ENCODE measurements at regions not wholly inside any gene's neighbourhood (a gene's known extent, or its start where the extent isn't known, plus 50 kb on each side); places are given as distances from the start of the nearest gene placed in this dataset.

- H3K4me3 Mint-ChIP-seq, result no peak overlapping the region
- no peaks in the 10 kb centered on the region for H3K4me1 ChIP-seq (ENCODE audit: control insufficient read depth in 2 of 2, insufficient read depth in 2 of 2, low read length in 2 of 2)
- intact Hi-C loops (cut with micrococcal nuclease), result no loop called here
- no peaks in the 10 kb centered on the region for H3K36me3 ChIP-seq (ENCODE audit: control insufficient read depth in 2 of 3, insufficient read depth in 3 of 3, low read length in 3 of 3)
- DNase-seq (no peak), ATAC-seq (no peak)
- H3K27me3 Mint-ChIP-seq, result peaks cover 0 to 18% (median 5%) of the 10 kb centered on the region in 5 donors
- no peaks in the 10 kb centered on the region for H3K9me3 Mint-ChIP-seq
- H3K9me3 ChIP-seq (ENCODE audit: control insufficient read depth in 2 of 3, low read length in 3 of 3), result no peaks in the 10 kb centered on the region
- no peaks in the 10 kb centered on the region for H3K4me1 Mint-ChIP-seq
- POLR2A ChIA-PET, result no interaction called here
- no peak overlapping the region for H3K27ac Mint-ChIP-seq
- CTCF ChIA-PET, result no interaction called here
- H3K27ac ChIP-seq (ENCODE audit: low read depth, low read length), result no peak overlapping the region
- H3K27me3 ChIP-seq (ENCODE audit: control insufficient read depth in 2 of 2, insufficient read depth in 2 of 2, low read length in 2 of 2), result no peaks in the 10 kb centered on the region
- no peaks in the 10 kb centered on the region for H3K36me3 Mint-ChIP-seq
- H3K4me3 ChIP-seq (ENCODE audit: low read length), result no peak overlapping the region
These were observed 109.8 kb upstream of the PALS2 start for GRCh38 chr7:24463474-24463873.

DNA sequence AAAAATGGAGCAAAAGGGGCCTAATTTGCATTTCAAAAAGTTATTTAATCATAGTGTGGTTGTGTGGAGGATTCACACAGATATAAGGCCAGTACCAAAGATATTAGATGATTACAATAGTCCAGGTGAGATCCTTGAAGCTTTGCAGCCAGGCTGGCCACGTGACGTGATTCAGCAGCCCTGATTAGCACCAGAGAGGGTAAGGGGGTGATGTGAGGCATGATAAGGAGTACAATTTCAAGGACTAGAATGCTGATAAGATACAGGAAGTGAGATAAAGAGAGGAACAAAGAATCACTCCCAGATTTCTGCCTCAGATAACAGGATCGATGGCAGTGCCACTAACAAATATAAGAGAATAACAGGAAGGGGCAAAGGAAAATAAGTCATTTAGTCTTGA, 108.4 kb upstream of the PALS2 start:
- no peak overlapping the region for H3K4me3 Mint-ChIP-seq
- H3K9me3 Mint-ChIP-seq, result no peaks in the 10 kb centered on the region
- H3K36me3 ChIP-seq (ENCODE audit: control insufficient read depth in 2 of 3, insufficient read depth in 3 of 3, low read length in 3 of 3), result no peaks in the 10 kb centered on the region
- CTCF ChIA-PET, result no interaction called here
- no peak overlapping the region for H3K27ac Mint-ChIP-seq
- H3K4me1 Mint-ChIP-seq, result no peaks in the 10 kb centered on the region
- DNase-seq (no peak), ATAC-seq (no peak)
- H3K4me3 ChIP-seq (ENCODE audit: low read length), result no peak overlapping the region
- peaks cover 0 to 17% (median 0%) of the 10 kb centered on the region in 5 donors for H3K27me3 Mint-ChIP-seq
- no peaks in the 10 kb centered on the region for H3K27me3 ChIP-seq (ENCODE audit: control insufficient read depth in 2 of 2, insufficient read depth in 2 of 2, low read length in 2 of 2)
- no peak overlapping the region for H3K27ac ChIP-seq (ENCODE audit: low read depth, low read length)
- no peaks in the 10 kb centered on the region for H3K9me3 ChIP-seq (ENCODE audit: control insufficient read depth in 2 of 3, low read length in 3 of 3)
- no peaks in the 10 kb centered on the region for H3K4me1 ChIP-seq (ENCODE audit: control insufficient read depth in 2 of 2, insufficient read depth in 2 of 2, low read length in 2 of 2)
- H3K36me3 Mint-ChIP-seq, result no peaks in the 10 kb centered on the region
- intact Hi-C loops (cut with micrococcal nuclease), result no loop called here
- POLR2A ChIA-PET, result no interaction called here

- no peaks in the 10 kb centered on the region for H3K4me1 ChIP-seq (ENCODE audit: control insufficient read depth in 2 of 2, insufficient read depth in 2 of 2, low read length in 2 of 2)
- H3K9me3 ChIP-seq (ENCODE audit: control insufficient read depth in 2 of 3, low read length in 3 of 3), result no peaks in the 10 kb centered on the region
- no peak overlapping the region for H3K4me3 ChIP-seq (ENCODE audit: low read length)
- intact Hi-C loops (cut with micrococcal nuclease), result no loop called here
- DNase-seq, result no peak
- no peak overlapping the region for H3K27ac ChIP-seq (ENCODE audit: low read depth, low read length)
- no peak for ATAC-seq
- H3K4me1 Mint-ChIP-seq, result no peaks in the 10 kb centered on the region
- no peak overlapping the region for H3K4me3 Mint-ChIP-seq
- H3K36me3 ChIP-seq (ENCODE audit: control insufficient read depth in 2 of 3, insufficient read depth in 3 of 3, low read length in 3 of 3), result no peaks in the 10 kb centered on the region
- H3K27ac Mint-ChIP-seq, result no peak overlapping the region
- ChIA-PET POLR2A (no interaction called here), CTCF (no interaction called here)
- H3K27me3 Mint-ChIP-seq, result peaks cover 0 to 22% (median 0%) of the 10 kb centered on the region in 5 donors
- no peaks in the 10 kb centered on the region for H3K9me3 Mint-ChIP-seq
- no peaks in the 10 kb centered on the region for H3K36me3 Mint-ChIP-seq
- no peaks in the 10 kb centered on the region for H3K27me3 ChIP-seq (ENCODE audit: control insufficient read depth in 2 of 2, insufficient read depth in 2 of 2, low read length in 2 of 2)
These were observed 107.0 kb upstream of the PALS2 start for GRCh38 chr7:24466168-24466768.

GRCh38 chr7:24469118-24469517, 104.1 kb upstream of the PALS2 start:
- no peak for ATAC-seq
- CTCF ChIA-PET, result no interaction called here
- H3K4me1 Mint-ChIP-seq, result no peaks in the 10 kb centered on the region
- H3K4me3 Mint-ChIP-seq, result no peak overlapping the region
- POLR2A ChIA-PET, result no interaction called here
- H3K27ac ChIP-seq (ENCODE audit: low read depth, low read length), result no peak overlapping the region
- no peak for DNase-seq
- no peak overlapping the region for H3K27ac Mint-ChIP-seq
- no peaks in the 10 kb centered on the region for H3K4me1 ChIP-seq (ENCODE audit: control insufficient read depth in 2 of 2, insufficient read depth in 2 of 2, low read length in 2 of 2)
- intact Hi-C loops (cut with micrococcal nuclease), result no loop called here
- H3K27me3 ChIP-seq (ENCODE audit: control insufficient read depth in 2 of 2, insufficient read depth in 2 of 2, low read length in 2 of 2), result no peaks in the 10 kb centered on the region
- H3K9me3 Mint-ChIP-seq, result no peaks in the 10 kb centered on the region
- H3K9me3 ChIP-seq (ENCODE audit: control insufficient read depth in 2 of 3, low read length in 3 of 3), result no peaks in the 10 kb centered on the region
- no peak overlapping the region for H3K4me3 ChIP-seq (ENCODE audit: low read length)
- peaks cover 0 to 11% (median 0%) of the 10 kb centered on the region in 5 donors for H3K27me3 Mint-ChIP-seq
- no peaks in the 10 kb centered on the region for H3K36me3 Mint-ChIP-seq
- H3K36me3 ChIP-seq (ENCODE audit: control insufficient read depth in 2 of 3, insufficient read depth in 3 of 3, low read length in 3 of 3), result no peaks in the 10 kb centered on the region

DNA sequence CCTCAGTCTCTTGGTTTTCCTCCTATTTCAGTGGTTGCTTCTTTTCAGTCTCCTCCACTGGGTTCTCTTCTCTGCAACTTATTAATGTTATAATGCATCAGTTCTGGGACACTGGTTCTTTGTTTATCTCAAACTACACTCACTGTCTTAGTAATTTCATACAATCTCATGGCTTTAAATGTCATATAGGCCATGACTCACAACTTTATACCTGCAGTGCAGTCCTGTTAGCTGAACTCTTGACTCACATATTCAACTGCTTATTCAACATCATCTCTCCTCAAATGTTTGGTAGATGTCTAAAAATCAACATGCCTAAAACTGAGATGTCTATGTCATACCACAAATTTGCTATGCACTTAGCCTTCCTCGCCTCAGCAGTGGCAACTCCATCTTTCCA, 101.2 kb upstream of the PALS2 start:
- ChIA-PET CTCF (no interaction called here), POLR2A (no interaction called here)
- Histone ChIP-seq H3K4me1 (ENCODE audit: control insufficient read depth in 2 of 2, insufficient read depth in 2 of 2, low read length in 2 of 2) (no peaks in the 10 kb centered on the region), H3K4me3 (ENCODE audit: low read length) (no peak overlapping the region), H3K27ac (ENCODE audit: low read depth, low read length) (no peak overlapping the region), H3K27me3 (ENCODE audit: control insufficient read depth in 2 of 2, insufficient read depth in 2 of 2, low read length in 2 of 2) (no peaks in the 10 kb centered on the region), H3K9me3 (ENCODE audit: control insufficient read depth in 2 of 3, low read length in 3 of 3) (no peaks in the 10 kb centered on the region), H3K36me3 (ENCODE audit: control insufficient read depth in 2 of 3, insufficient read depth in 3 of 3, low read length in 3 of 3) (no peaks in the 10 kb centered on the region)
- no peak overlapping the region for H3K27ac Mint-ChIP-seq
- no peak overlapping the region for H3K4me3 Mint-ChIP-seq
- H3K27me3 Mint-ChIP-seq, result peaks cover 0 to 8% (median 5%) of the 10 kb centered on the region in 5 donors
- ATAC-seq (no peak), DNase-seq (no peak)
- intact Hi-C loops (cut with micrococcal nuclease), result no loop called here
- H3K9me3 Mint-ChIP-seq, result no peaks in the 10 kb centered on the region
- H3K4me1 Mint-ChIP-seq, result no peaks in the 10 kb centered on the region
- no peaks in the 10 kb centered on the region for H3K36me3 Mint-ChIP-seq

GRCh38 chr7:24475166-24475961, 97.9 kb upstream of the PALS2 start:
- no peak for ATAC-seq
- peaks cover 0 to 15% (median 8%) of the 10 kb centered on the region in 5 donors for H3K27me3 Mint-ChIP-seq
- ChIA-PET CTCF (no interaction called here), POLR2A (interaction anchor here (0.6 kb wide), 1 partner anchor 67 kb away, joined by 3 read pairs; no protein-coding TSS in a partner anchor)
- H3K27ac Mint-ChIP-seq, result no peak overlapping the region
- H3K27ac ChIP-seq (ENCODE audit: low read depth, low read length), result no peak overlapping the region
- intact Hi-C loops (cut with micrococcal nuclease), result no loop called here
- no peak for DNase-seq
- no peaks in the 10 kb centered on the region for H3K36me3 ChIP-seq (ENCODE audit: control insufficient read depth in 2 of 3, insufficient read depth in 3 of 3, low read length in 3 of 3)
- peaks cover 0 to 5% (median 0%) of the 10 kb centered on the region in 11 donors for H3K9me3 Mint-ChIP-seq
- H3K4me1 Mint-ChIP-seq, result no peaks in the 10 kb centered on the region
- no peaks in the 10 kb centered on the region for H3K27me3 ChIP-seq (ENCODE audit: control insufficient read depth in 2 of 2, insufficient read depth in 2 of 2, low read length in 2 of 2)
- no peaks in the 10 kb centered on the region for H3K36me3 Mint-ChIP-seq
- no peaks in the 10 kb centered on the region for H3K9me3 ChIP-seq (ENCODE audit: control insufficient read depth in 2 of 3, low read length in 3 of 3)
- H3K4me3 Mint-ChIP-seq, result no peak overlapping the region
- no peaks in the 10 kb centered on the region for H3K4me1 ChIP-seq (ENCODE audit: control insufficient read depth in 2 of 2, insufficient read depth in 2 of 2, low read length in 2 of 2)
- H3K4me3 ChIP-seq (ENCODE audit: low read length), result no peak overlapping the region

GRCh38 chr7:24476227-24476626, 97.0 kb upstream of the PALS2 start:
- peaks cover 0 to 17% (median 7%) of the 10 kb centered on the region in 5 donors for H3K27me3 Mint-ChIP-seq
- H3K4me3 Mint-ChIP-seq, result no peak overlapping the region
- no peaks in the 10 kb centered on the region for H3K36me3 ChIP-seq (ENCODE audit: control insufficient read depth in 2 of 3, insufficient read depth in 3 of 3, low read length in 3 of 3)
- DNase-seq (no peak), ATAC-seq (no peak)
- no peaks in the 10 kb centered on the region for H3K9me3 ChIP-seq (ENCODE audit: control insufficient read depth in 2 of 3, low read length in 3 of 3)
- peaks cover 0 to 5% (median 0%) of the 10 kb centered on the region in 11 donors for H3K9me3 Mint-ChIP-seq
- H3K27me3 ChIP-seq (ENCODE audit: control insufficient read depth in 2 of 2, insufficient read depth in 2 of 2, low read length in 2 of 2), result no peaks in the 10 kb centered on the region
- H3K36me3 Mint-ChIP-seq, result no peaks in the 10 kb centered on the region
- no peaks in the 10 kb centered on the region for H3K4me1 Mint-ChIP-seq
- no peak overlapping the region for H3K27ac ChIP-seq (ENCODE audit: low read depth, low read length)
- ChIA-PET POLR2A (interaction anchor here (0.6 kb wide), 1 partner anchor 67 kb away, joined by 3 read pairs; no protein-coding TSS in a partner anchor), CTCF (interaction anchor here (0.6 kb wide), 1 partner anchor 881 kb away, joined by 3 read pairs; no protein-coding TSS in a partner anchor)
- H3K4me3 ChIP-seq (ENCODE audit: low read length), result no peak overlapping the region
- intact Hi-C loops (cut with micrococcal nuclease), result no loop called here
- H3K27ac Mint-ChIP-seq, result no peak overlapping the region
- no peaks in the 10 kb centered on the region for H3K4me1 ChIP-seq (ENCODE audit: control insufficient read depth in 2 of 2, insufficient read depth in 2 of 2, low read length in 2 of 2)

Data from naive thymus-derived CD4-positive, alpha-beta T cell (primary cell).